SK-N-SH (cell line): ENCODE measurements at regions not wholly inside any gene's neighbourhood (a gene's known extent, or its start where the extent isn't known, plus 50 kb on each side); places are given as distances from the start of the nearest gene placed in this dataset.
A peak's percentile ranks its signal among the peaks of the same experiment; 100 is the strongest.

Source experiments
- CHD2 ChIP-seq: fragments of 150-350 bp; IDR thresholded peaks from 2 replicates; pipeline ENCODE4 v1.6.1; 2018; ENCODE audit warnings: low read length; ENCODE audit not compliant: partially characterized antibody
- EP300 ChIP-seq, 2 experiments: IDR thresholded peaks; 2 replicates each; pipeline versions ENCODE4 v1.4.0 to v1.6.1; 2012; ENCODE audit warnings: borderline replicate concordance in 1 of 2, low read depth in 1 of 2, low read length in 1 of 2
- EZH2phosphoT487 ChIP-seq: fragments of 200-600 bp; sonication (generic); IDR thresholded peaks from 2 replicates; pipeline ENCODE4 v1.6.1; 2017; ENCODE audit warnings: low read depth, mixed run types, mild to moderate bottlenecking, antibody characterized with exemption, moderate library complexity, borderline replicate concordance
- FOSL2 ChIP-seq: IDR thresholded peaks from 2 replicates; pipeline ENCODE4 v1.4.0; 2012; ENCODE audit warnings: low read depth, mild to moderate bottlenecking, moderate library complexity, borderline replicate concordance
- FOXJ3 ChIP-seq: sonication (generic); formaldehyde crosslinking; IDR thresholded peaks from 2 replicates; pipeline ENCODE4 v1.5.1; 2020; ENCODE audit warnings: mild to moderate bottlenecking, missing genetic modification reagents
- GATA2 ChIP-seq: sonication (generic); formaldehyde crosslinking; IDR thresholded peaks from 2 replicates; pipeline ENCODE4 v1.5.0; 2020; ENCODE audit warnings: mild to moderate bottlenecking, missing genetic modification reagents
- NFIC ChIP-seq: IDR thresholded peaks from 2 replicates; pipeline ENCODE4 v1.4.0; 2012; ENCODE audit warnings: borderline replicate concordance
- POLR2AphosphoS5 ChIP-seq: IDR thresholded peaks from 2 replicates; pipeline ENCODE4 v1.6.1; 2012; ENCODE audit warnings: low read depth, low read length
- RAD21 ChIP-seq: IDR thresholded peaks from 2 replicates; pipeline ENCODE4 v1.6.1; 2012; ENCODE audit warnings: mild to moderate bottlenecking, low read length
- RCOR1 ChIP-seq: fragments of 150-350 bp; IDR thresholded peaks from 2 replicates; pipeline ENCODE4 v1.6.1; 2017; ENCODE audit warnings: antibody characterized with exemption, low read length
- RFX5 ChIP-seq: IDR thresholded peaks from 2 replicates; pipeline ENCODE4 v1.6.1; 2012; ENCODE audit warnings: mild to moderate bottlenecking, improper control_type of control experiment, low read length
- SIN3A ChIP-seq: IDR thresholded peaks from 2 replicates; pipeline ENCODE4 v1.6.1; 2012; ENCODE audit warnings: low read depth, mild to moderate bottlenecking, low read length, moderate library complexity, borderline replicate concordance
- TEAD4 ChIP-seq: IDR thresholded peaks from 2 replicates; pipeline ENCODE4 v1.4.0; 2012; ENCODE audit warnings: mild to moderate bottlenecking, borderline replicate concordance; ENCODE audit not compliant: insufficient read depth
- YY1 ChIP-seq: IDR thresholded peaks from 2 replicates; pipeline ENCODE4 v1.4.0; 2012; ENCODE audit warnings: low read depth, mild to moderate bottlenecking
- TF ChIP-seq, protein P1 (sequence below): IDR thresholded peaks from 2 replicates; pipeline ENCODE4; 2012
- TF ChIP-seq, protein P2 (sequence below): IDR thresholded peaks from 2 replicates; pipeline ENCODE4 v1.4.0; 2012; ENCODE audit warnings: low read depth, borderline replicate concordance
- TF ChIP-seq, protein P3 (sequence below): fragments of 150-350 bp; IDR thresholded peaks from 2 replicates; pipeline ENCODE4 v1.6.1; 2017; ENCODE audit warnings: antibody characterized with exemption, low read length, low read depth, borderline replicate concordance
- TF ChIP-seq, protein P4 (sequence below): IDR thresholded peaks from 2 replicates; pipeline ENCODE4 v1.6.1; 2012; ENCODE audit warnings: mild to moderate bottlenecking, low read depth, low read length, moderate library complexity

DNA sequence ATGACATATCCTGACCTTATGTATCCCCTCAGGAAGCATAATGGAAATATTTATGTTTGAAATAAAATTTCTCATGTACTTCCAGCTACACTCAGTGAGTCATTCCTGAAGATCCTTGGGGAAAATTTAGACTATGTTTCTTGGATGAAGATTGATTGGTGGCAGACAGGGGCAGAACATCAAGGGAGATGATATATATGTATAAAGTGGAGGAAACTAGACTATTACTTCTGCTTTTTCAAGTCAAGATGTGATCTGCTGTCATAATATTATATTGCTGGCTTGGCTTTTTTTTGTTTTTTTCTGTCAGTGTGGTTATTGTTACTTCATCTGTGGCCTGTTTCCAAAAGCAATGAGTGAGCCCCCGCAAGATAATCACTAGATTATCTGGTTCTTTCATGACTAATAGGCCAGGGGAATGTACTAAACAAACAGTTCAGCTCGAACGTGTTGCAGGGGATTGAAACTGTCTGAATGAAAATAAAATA, 87.2 kb upstream of the TNFSF11 start (continued):
- TF ChIP-seq POLR2AphosphoS5 = peak; percentile 44; the same call in 1 of the 2 replicates
- no peak for TF ChIP-seq CHD2
- no peak for TF ChIP-seq RAD21
- TF ChIP-seq, protein P1, sequence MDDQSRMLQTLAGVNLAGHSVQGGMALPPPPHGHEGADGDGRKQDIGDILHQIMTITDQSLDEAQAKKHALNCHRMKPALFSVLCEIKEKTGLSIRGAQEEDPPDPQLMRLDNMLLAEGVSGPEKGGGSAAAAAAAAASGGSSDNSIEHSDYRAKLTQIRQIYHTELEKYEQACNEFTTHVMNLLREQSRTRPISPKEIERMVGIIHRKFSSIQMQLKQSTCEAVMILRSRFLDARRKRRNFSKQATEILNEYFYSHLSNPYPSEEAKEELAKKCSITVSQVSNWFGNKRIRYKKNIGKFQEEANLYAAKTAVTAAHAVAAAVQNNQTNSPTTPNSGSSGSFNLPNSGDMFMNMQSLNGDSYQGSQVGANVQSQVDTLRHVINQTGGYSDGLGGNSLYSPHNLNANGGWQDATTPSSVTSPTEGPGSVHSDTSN = peak; percentile 87
- TF ChIP-seq FOXJ3 (CRISPR knock-in tag) = no peak
- TF ChIP-seq, protein P2, sequence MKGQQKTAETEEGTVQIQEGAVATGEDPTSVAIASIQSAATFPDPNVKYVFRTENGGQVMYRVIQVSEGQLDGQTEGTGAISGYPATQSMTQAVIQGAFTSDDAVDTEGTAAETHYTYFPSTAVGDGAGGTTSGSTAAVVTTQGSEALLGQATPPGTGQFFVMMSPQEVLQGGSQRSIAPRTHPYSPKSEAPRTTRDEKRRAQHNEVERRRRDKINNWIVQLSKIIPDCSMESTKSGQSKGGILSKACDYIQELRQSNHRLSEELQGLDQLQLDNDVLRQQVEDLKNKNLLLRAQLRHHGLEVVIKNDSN = no peak
- TF ChIP-seq FOSL2 = peak; percentile 77; the same call in 1 of the 2 replicates
- no peak for TF ChIP-seq YY1
- TF ChIP-seq EP300 (IDR thresholded peaks at IDR 0.05; ENCODE audit: borderline replicate concordance in 1 of 2, low read depth in 1 of 2, low read length in 1 of 2) = peak in 1 of 2 experiments; percentile 80; a peak in 2 of 4 replicates
- TF ChIP-seq NFIC = peak; percentile 93
- no peak for TF ChIP-seq RFX5
- peak; percentile 88 for TF ChIP-seq TEAD4
- no peak for TF ChIP-seq RCOR1
- TF ChIP-seq, protein P3, sequence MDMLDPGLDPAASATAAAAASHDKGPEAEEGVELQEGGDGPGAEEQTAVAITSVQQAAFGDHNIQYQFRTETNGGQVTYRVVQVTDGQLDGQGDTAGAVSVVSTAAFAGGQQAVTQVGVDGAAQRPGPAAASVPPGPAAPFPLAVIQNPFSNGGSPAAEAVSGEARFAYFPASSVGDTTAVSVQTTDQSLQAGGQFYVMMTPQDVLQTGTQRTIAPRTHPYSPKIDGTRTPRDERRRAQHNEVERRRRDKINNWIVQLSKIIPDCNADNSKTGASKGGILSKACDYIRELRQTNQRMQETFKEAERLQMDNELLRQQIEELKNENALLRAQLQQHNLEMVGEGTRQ = no peak
- TF ChIP-seq EZH2phosphoT487 = no peak; the same call in 1 of the 2 replicates
- TF ChIP-seq GATA2 (CRISPR knock-in tag) = no peak
- no peak for TF ChIP-seq SIN3A
- TF ChIP-seq, protein P4, sequence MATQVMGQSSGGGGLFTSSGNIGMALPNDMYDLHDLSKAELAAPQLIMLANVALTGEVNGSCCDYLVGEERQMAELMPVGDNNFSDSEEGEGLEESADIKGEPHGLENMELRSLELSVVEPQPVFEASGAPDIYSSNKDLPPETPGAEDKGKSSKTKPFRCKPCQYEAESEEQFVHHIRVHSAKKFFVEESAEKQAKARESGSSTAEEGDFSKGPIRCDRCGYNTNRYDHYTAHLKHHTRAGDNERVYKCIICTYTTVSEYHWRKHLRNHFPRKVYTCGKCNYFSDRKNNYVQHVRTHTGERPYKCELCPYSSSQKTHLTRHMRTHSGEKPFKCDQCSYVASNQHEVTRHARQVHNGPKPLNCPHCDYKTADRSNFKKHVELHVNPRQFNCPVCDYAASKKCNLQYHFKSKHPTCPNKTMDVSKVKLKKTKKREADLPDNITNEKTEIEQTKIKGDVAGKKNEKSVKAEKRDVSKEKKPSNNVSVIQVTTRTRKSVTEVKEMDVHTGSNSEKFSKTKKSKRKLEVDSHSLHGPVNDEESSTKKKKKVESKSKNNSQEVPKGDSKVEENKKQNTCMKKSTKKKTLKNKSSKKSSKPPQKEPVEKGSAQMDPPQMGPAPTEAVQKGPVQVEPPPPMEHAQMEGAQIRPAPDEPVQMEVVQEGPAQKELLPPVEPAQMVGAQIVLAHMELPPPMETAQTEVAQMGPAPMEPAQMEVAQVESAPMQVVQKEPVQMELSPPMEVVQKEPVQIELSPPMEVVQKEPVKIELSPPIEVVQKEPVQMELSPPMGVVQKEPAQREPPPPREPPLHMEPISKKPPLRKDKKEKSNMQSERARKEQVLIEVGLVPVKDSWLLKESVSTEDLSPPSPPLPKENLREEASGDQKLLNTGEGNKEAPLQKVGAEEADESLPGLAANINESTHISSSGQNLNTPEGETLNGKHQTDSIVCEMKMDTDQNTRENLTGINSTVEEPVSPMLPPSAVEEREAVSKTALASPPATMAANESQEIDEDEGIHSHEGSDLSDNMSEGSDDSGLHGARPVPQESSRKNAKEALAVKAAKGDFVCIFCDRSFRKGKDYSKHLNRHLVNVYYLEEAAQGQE = no peak
- TF ChIP-seq, all 33 proteins: peak for 11
